Ureter (tissue), 1 donor: ENCODE measurements at regions not wholly inside any gene's neighbourhood (a gene's known extent, or its start where the extent isn't known, plus 50 kb on each side); places are given as distances from the start of the nearest gene placed in this dataset.

Experiments used
- DNase-seq: peaks from one replicate; pipeline ENCODE4 v3.0.0-alpha.2; 2020; ENCODE audit warnings: low spot score
- donor health status: DM: yes; HTN: yes; CAD: no.

GRCh38 chr2:128533101-128533500 lies 214.4 kb upstream of the HS6ST1 start:
- no peak for DNase-seq

- DNase-seq = no peak
Observed at GRCh38 chr2:128534688-128535392, 216.2 kb upstream of the HS6ST1 start.

GRCh38 chr2:128535953-128536352 lies 217.3 kb upstream of the HS6ST1 start:
- DNase-seq = no peak

DNA sequence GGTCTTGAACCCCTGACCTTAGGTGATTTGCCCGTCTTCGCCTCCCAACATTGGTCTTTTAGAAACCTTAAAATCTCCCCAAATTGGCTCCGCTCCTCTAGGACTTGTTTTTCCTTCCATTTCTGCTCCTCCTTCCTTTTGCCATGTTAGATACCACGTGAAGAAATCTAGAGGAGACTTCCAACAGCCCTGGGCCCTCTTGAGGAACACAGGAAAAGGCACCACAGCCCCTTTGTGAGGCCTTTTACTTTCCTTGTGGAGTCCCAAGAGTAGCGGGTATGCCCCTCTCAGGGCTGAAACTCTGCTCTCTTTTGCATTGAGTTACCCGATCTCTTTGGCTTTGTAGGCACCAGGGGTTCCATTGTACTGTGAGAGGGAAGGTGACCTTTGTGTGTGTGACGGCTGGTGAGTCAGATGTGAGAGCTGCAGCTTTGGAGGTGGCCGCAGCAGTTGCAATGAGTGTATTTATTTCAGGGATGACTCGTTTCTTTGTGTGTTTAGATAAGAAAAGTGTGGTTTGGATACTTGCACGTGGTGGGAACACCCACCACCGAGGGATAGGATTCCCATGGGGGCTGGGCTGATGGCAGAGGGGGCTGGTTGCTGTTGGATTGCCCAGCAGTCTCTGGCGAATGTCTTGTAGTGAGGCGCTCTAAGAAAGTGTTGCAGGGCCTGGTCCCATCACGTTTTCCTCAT lies 218.4 kb upstream of the HS6ST1 start:
- no peak for DNase-seq

GRCh38 chr2:128537646-128538045 lies 219.0 kb upstream of the HS6ST1 start:
- no peak for DNase-seq

DNA sequence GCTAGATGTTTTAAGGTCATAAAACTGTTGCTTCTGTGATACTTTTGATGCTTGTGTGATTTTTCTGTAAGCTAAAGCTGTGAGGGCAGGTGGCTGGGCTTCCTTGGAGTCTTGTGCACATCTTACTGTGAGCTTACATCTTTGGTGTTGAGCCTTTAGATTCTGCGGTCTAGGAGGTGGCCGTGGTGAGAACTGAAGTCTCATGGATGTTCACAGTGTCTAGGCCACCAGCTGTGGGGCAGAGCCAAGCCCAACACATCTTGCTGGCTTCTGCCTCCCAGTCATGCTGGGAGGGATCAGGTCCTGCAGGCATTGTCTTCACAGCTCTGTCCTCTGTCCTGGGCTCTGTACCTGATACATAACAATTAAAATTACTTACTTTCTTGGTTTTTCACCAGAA lies 219.7 kb upstream of the HS6ST1 start:
- DNase-seq = no peak

- DNase-seq = no peak
Observed at GRCh38 chr2:128540670-128541069, 222.0 kb upstream of the HS6ST1 start.

DNA sequence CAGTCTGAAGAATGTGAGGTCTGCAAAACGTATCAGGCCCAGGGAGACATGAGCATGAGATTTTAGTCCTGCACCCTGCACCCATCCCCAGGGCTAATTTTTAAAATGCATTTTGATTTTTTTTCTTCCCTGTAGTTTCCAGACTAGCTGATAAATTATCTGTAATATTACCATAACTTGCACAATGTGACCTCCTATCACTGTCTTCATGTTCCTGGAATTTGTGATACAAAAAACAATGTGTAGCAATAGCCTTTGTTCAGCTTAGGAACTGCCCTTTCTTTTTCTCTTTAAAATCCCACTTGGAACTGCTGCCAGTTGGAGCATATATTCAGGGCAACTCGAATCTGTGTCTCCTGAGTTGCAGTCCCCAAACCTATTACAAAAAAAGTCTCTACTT lies 222.8 kb upstream of the HS6ST1 start:
- DNase-seq = no peak

DNA sequence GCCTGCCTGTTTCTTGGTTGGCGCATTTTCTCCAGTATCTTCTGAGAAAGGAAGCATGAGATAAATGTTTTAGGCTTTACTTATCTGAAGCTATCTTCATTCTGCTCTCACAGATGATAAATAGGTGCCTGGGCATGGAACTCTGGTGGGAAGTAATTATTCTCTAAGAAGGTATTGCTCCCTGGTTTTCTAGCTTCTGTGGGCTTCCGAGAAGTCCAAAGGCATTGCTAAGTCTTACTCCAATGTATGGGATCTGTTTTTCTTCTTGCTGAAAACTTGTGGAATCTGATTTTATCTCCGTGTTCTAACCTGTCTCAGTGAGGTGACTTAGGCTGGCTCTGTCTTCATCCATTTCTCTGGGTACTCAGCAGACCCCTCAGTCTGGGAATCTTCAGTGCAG lies 224.4 kb upstream of the HS6ST1 start:
- no peak for DNase-seq

DNA sequence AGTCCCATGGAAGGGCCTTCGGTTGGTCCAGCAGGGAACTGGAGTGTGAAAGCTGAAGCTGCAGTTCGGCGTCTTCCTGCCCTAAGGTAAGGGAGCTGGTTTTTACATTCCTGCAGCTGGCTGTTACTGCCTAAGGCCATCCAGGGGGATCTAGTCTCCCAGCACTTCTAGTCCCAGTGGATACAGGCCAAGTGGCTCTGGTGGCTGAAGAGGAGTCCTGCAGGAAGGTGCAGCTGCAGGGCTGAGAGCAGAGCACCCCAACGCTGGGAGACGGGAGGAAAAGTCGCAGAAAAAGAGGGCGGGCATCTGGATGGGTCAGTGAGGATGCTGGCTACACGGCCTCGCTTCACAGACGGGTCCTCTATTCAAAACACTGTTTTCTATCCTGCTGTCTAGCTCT lies 225.0 kb upstream of the HS6ST1 start:
- DNase-seq = no peak

- no peak for DNase-seq
Observed at GRCh38 chr2:128544321-128545037, 225.8 kb upstream of the HS6ST1 start.

DNA sequence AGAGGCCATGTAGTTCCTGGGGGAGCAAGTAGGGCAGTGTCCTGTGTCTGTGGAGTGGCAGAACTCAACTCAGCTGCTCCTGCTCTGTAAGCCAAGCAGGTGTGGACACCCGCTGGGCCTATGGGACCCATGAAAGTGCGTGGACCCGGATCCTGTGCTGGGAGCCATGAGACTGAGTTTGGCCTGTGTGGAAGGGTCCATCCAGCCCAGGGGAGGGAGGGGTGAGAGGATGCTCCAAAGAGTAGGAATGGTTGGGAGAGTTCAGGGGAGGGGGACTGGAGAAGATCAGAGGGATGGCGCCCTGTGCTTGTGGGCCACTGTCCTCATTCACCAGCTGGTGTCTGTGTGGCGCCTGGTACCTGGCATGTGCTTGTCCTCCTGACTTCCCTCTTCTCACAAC lies 226.4 kb upstream of the HS6ST1 start:
- no peak for DNase-seq

- no peak for DNase-seq
Observed at GRCh38 chr2:128545829-128546228, 227.2 kb upstream of the HS6ST1 start.

GRCh38 chr2:128547667-128548066 lies 229.0 kb upstream of the HS6ST1 start:
- no peak for DNase-seq

- no peak for DNase-seq
Observed at GRCh38 chr2:128548461-128548891, 229.8 kb upstream of the HS6ST1 start.

DNA sequence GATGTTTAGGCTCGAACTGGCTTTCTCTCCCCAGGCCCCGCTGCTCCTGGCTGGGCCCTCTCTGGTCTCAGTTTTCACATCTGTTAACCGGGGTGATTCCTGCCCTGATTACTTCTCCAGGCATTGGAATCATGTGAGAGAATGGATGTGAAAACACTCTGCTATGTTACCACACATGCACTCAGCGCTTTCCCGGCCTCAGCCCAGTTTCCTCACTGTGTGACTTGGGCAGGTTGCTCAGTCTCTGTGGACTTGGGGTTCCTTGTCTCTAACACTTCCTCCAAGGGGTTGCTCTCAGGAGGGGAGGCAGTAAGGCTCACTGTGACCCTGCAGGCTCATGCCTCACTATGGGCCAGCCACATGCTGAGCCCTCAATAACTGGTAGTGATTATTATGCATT lies 230.4 kb upstream of the HS6ST1 start:
- DNase-seq = no peak

DNA sequence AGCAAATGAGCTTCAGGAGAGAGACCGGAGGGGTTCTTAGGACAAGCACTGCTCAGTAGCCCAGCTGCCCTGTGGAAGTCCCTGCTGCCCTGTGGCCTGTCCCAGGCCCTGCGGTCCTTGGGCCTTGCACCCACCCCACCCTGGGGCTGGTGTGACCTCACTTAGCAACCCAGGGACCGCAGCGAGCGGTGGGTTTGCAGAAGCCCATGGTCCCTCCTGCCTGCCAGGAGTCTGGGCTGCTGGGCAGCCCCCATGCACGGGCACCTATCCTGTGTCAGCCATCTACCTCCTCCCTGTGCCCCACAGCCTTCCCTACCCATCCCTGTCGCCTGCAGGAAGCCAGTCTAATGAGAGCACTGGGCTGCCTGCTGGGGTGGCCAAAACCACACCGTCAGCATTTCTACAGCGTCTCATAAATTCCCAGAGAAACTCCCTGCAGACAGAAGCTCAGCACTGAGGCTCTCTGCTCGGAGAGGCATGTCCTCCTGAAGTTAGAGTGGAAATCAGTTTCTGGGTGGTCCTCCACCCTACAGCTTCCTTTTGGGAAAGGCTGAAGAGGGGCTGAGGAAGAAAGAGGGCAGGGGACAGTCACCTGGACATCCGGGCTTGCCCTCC lies 231.1 kb upstream of the HS6ST1 start:
- no peak for DNase-seq

GRCh38 chr2:128550389-128550788 lies 231.7 kb upstream of the HS6ST1 start:
- no peak for DNase-seq

GRCh38 chr2:128550801-128551416 lies 232.2 kb upstream of the HS6ST1 start:
- DNase-seq = no peak

DNA sequence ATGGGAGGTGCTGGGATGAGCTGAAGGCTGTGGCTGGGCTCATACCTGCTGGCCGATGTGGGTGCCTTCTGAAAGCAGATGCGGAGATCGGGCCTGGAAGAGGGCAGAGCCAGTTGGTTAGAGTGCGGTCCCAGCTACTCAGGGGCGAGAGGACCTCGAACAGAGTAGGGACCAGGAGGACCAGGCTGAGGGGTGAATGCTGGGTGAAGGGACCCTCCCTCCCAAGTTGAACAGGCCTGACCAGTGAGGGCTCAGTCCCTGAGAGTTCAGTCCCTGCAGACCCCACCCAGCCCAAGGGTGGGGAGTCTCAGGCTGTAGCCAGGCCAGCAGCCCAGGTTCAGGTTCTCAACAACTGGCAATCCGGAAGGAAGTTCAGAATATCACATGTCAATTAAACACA lies 232.8 kb upstream of the HS6ST1 start:
- no peak for DNase-seq

GRCh38 chr2:128552141-128552805 lies 233.6 kb upstream of the HS6ST1 start:
- no peak for DNase-seq
